ENCODE measurements at regions not wholly inside any gene's neighbourhood (a gene's known extent, or its start where the extent isn't known, plus 50 kb on each side); places are given as distances from the start of the nearest gene placed in this dataset.

- TF ChIP-seq CTCF (IDR thresholded peaks at IDR 0.05) = no peak
- no peak for TF ChIP-seq POLR2A (IDR thresholded peaks at IDR 0.05)
Observed at GRCh38 chr20:40633123-40633850, 55.7 kb downstream of the MAFB start.

Measured in body of pancreas (tissue), 4 donors.